ENCODE measurements at regions not wholly inside any gene's neighbourhood (a gene's known extent, or its start where the extent isn't known, plus 50 kb on each side); places are given as distances from the start of the nearest gene placed in this dataset.

DNA sequence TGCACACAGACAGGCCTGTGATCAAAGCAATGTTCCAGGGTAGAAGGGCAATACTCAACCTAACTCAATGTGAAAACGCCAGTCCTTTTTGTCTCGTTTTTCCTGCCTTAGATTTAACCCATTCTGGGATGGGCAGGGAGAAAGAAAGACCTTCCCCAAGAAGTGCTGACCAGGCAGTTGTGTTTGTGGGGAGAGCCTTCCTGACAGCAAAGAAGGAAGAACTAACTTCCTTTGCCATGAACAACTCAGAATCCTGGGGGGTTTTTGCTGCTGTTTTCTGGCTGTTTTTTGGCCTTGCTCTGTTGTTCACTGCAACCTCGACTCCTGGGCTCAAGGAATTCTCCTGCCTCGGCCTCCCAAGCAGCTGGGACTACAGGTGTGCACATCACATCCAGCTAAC, 112.0 kb upstream of the RAB4A start:
- TF ChIP-seq, protein P1, sequence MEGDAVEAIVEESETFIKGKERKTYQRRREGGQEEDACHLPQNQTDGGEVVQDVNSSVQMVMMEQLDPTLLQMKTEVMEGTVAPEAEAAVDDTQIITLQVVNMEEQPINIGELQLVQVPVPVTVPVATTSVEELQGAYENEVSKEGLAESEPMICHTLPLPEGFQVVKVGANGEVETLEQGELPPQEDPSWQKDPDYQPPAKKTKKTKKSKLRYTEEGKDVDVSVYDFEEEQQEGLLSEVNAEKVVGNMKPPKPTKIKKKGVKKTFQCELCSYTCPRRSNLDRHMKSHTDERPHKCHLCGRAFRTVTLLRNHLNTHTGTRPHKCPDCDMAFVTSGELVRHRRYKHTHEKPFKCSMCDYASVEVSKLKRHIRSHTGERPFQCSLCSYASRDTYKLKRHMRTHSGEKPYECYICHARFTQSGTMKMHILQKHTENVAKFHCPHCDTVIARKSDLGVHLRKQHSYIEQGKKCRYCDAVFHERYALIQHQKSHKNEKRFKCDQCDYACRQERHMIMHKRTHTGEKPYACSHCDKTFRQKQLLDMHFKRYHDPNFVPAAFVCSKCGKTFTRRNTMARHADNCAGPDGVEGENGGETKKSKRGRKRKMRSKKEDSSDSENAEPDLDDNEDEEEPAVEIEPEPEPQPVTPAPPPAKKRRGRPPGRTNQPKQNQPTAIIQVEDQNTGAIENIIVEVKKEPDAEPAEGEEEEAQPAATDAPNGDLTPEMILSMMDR (conservative IDR thresholded peaks at IDR 0.05) = no peak

GRCh38 chr1:229159668-229160544, 111.0 kb upstream of the RAB4A start:
- H3K27ac ChIP-seq = no peak overlapping the region
- TF ChIP-seq, protein P1 (conservative IDR thresholded peaks at IDR 0.05) = no peak

More for the DNA sequence above, 112.0 kb upstream of the RAB4A start:
- no peak overlapping the region for H3K27ac ChIP-seq

- no peak overlapping the region for H3K27ac ChIP-seq
- TF ChIP-seq, protein P1 (conservative IDR thresholded peaks at IDR 0.05) = no peak
Measured at GRCh38 chr1:229161740-229162139, 109.2 kb upstream of the RAB4A start.

- no peak overlapping the region for H3K27ac ChIP-seq
- TF ChIP-seq, protein P1 (conservative IDR thresholded peaks at IDR 0.05) = no peak
Measured at GRCh38 chr1:229162825-229163515, 107.9 kb upstream of the RAB4A start.

GRCh38 chr1:229164348-229164747, 106.6 kb upstream of the RAB4A start:
- H3K27ac ChIP-seq = no peak overlapping the region
- TF ChIP-seq, protein P1 (conservative IDR thresholded peaks at IDR 0.05) = no peak

- peak overlapping the region; percentile 44; the same call in 1 of the 2 replicates for H3K27ac ChIP-seq
- TF ChIP-seq, protein P1 (conservative IDR thresholded peaks at IDR 0.05) = no peak
Measured at GRCh38 chr1:229164836-229165735, 105.8 kb upstream of the RAB4A start.
